ENCODE measurements at regions not wholly inside any gene's neighbourhood (a gene's known extent, or its start where the extent isn't known, plus 50 kb on each side); places are given as distances from the start of the nearest gene placed in this dataset.

GRCh38 chr20:61134296-61135030, 117.6 kb upstream of the CDH4 start:
- no peak for DNase-seq

DNA sequence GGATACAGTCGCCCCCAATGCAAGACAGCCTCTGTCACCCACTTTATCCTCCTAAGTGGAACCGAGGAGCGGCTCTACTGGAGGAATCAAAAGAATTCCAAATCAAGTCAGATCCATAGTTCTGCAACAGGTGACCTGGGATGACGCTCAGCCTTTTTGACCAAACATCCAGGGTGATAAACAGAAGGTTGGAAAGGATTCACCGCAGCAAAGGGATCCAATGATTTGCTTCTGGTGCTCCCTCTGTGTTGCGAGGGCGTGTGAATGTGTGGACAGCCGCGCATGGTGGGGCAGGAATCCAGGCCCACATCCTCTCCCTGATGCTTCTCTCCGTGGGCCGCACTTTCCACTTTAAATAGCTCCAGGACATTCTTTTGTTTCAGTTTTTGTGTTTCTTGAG, 116.8 kb upstream of the CDH4 start:
- DNase-seq = no peak

- DNase-seq = no peak
These were observed 116.1 kb upstream of the CDH4 start for GRCh38 chr20:61135968-61136367.

GRCh38 chr20:61138566-61138965, 113.5 kb upstream of the CDH4 start:
- no peak for DNase-seq

- no peak for DNase-seq
These were observed 113.0 kb upstream of the CDH4 start for GRCh38 chr20:61139031-61139430.

DNA sequence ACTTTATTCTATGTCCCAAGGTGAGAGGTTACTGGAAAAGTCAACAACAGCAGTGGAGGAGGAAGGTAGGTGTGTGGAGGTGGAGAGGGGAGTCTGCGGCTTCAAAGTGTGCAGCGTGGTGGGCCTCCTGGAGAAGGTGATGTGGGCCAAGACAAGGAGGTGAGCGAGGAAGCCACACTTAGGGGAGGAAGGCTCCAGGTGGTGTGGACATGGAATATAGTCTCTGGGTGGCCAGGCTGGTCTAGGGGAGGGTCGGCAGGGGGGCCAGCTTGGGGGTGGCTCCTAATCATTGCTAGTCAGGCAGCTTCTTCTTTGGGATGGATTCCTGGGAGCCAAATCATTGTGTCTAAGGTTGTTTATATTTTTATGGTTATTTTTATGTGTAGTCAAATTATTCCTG, 111.5 kb upstream of the CDH4 start:
- no peak for DNase-seq

GRCh38 chr20:61146023-61146422, 106.0 kb upstream of the CDH4 start:
- DNase-seq = no peak

- no peak for DNase-seq
These were observed 102.4 kb upstream of the CDH4 start for GRCh38 chr20:61149636-61150035.

- DNase-seq = no peak
These were observed 94.8 kb upstream of the CDH4 start for GRCh38 chr20:61157301-61157700.

- DNase-seq = no peak
These were observed 91.9 kb upstream of the CDH4 start for GRCh38 chr20:61159957-61160686.

- DNase-seq = no peak
These were observed 90.2 kb upstream of the CDH4 start for GRCh38 chr20:61161726-61162390.

GRCh38 chr20:61162451-61162850, 89.6 kb upstream of the CDH4 start:
- no peak for DNase-seq

DNA sequence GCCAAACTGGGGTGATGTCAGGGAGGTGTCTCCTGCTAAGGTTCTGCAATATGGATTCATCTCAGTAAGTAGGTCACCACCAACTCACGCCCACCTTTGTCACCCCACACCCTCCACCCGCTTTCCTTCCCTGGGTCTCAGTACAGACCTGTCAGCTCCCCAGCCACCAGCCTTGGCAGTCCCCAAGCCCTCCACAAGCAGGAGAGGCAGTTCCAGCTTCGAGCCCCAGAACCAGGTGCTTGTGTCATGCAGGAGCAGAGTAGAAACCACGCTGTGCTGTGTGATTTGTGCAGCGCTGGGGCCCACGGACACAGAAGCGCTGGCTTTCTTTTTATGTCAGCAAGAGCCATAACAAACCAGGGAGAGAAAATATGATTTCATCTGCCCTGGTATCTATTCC, 89.0 kb upstream of the CDH4 start:
- no peak for DNase-seq

- no peak for DNase-seq
These were observed 85.7 kb upstream of the CDH4 start for GRCh38 chr20:61166324-61166723.

DNA sequence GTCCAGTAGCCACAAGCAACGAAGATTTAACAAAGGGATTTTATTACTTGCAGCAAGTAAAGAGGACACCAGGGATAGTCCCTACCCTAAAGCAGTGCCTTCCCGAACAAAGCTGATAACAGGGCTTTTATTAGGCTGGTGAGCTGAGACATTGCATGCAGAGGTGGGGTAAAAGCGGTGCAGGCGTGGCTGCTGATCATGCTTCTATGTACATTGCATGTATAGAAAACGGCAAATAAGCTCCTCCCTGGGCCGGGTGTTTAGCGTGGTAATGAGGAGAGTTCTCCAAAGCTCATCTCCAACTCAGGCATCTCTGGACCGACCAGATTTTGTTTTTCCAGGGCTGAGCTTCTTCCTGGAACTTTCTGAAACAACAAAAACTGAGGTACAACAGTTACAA, 83.5 kb upstream of the CDH4 start:
- no peak for DNase-seq

GRCh38 chr20:61169874-61170273, 82.2 kb upstream of the CDH4 start:
- no peak for DNase-seq

DNA sequence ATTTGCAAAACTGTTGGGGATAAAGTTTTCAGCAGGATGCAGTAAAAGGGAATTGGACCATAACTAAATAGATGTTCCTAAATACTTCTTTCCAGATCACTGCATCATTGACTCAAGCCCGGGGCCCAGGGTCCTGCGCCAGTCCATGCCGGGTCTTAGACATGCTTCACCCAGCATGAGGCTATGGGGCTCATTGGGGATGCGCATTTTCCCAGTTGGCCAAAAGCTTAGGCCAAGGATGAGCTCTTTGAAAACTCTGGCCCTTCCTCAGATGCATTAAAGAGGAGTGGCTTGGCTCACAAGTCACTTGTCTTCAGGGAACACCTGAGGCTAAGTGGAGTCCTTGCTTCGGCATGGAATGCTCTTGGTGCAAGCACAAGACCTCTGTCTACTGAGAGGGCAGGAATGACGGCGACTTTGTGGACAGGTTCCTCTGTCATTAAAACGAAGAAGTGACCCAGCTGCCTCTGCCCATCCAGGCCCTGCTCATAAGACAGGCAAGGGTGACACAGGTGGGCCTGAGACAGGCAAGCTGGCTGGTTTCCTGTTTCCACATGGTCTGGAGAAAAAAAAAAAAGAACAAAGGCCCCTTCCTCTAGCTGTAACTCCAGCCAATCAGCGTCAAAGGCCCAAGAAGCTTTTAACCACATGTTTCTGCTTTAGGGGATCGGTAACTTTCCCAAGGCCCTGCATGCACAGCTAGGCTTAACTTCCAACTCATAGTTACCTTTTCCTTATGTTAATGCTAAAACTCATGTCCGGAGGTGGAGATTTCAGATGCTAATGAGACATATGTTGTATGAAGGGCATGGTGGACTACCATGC, 81.4 kb upstream of the CDH4 start:
- DNase-seq = no peak

DNA sequence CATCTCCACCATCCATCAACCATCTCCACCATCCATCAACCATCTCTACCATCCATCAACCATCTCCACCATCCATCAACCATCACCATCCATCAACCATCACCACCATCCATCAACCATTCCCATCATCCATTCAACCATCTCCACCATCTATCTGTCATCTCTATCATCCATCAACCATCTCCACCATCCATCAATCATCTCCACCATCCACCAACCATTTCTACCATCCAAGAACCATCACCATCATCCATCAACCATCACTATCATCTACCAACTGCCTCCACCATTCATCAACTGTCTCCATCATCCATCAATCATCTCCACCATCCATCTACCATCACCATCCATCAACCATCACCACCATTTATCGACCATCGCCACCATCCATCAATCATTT, 78.8 kb upstream of the CDH4 start:
- DNase-seq = no peak

DNA sequence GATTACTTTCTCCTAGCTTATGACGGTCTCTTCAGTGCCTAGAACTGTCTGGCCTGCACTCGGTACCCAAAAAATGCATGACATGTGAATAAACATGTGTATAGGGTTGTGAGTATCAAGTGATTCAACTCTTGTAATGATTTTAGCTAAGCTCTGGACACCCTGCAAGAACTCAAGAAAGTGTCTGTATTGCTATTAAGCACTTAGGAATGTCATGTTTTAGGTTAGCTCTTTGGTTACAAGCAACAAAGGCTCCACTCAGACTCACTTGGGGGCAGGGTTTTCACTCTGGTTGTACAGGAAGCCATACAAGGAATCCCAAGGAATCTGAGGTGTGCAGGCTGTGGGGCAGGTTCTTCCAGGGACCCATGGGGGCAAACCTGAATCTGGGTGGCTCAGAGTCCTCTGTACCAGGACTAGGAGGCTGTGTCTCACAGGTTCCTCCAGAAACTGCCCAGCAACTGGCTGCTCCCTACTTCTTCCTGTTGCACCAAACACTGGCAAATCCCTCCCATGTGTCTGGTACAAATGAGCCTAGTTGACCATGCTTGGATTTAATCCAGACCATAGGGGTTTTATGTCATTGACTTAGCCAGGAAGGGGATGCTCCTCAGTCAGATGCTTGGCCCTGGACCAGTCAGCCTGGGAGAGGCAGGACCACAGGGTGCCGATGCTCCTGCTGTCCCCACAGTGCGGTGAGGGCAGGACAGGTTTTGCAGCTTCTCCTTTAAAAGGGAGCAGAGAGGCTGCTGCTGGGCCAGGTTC, 77.9 kb upstream of the CDH4 start:
- no peak for DNase-seq

- no peak for DNase-seq
These were observed 75.2 kb upstream of the CDH4 start for GRCh38 chr20:61176874-61177273.

DNA sequence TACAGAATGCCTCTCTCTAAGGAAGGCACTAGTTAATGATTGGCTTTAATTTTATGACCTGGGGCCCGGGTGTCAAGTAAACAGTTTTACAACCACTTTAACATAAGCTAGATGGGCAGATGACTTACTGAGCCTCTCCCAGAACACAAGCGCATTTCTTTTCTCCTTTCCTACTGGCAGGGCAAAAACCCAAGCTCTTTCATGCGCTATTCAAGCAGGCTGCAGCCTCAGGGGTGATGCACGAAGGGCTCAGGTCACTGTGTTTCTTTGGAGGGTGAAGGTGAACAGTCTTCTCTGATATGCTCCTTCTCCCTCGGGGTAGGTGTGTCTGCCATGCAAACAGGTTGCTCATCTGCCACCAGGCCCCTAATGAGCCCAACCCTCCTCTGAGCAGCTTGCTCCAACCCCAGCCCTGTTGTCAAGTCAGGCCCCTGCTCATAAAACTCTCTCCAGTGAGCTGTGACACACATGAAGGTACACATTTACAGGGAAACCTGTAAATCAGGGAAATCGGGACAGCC, 73.5 kb upstream of the CDH4 start:
- no peak for DNase-seq

- DNase-seq = no peak
These were observed 67.9 kb upstream of the CDH4 start for GRCh38 chr20:61184194-61184593.

Measured in effector CD4-positive, alpha-beta T cell (primary cell).